GM12872 (cell line): ENCODE measurements at regions not wholly inside any gene's neighbourhood (a gene's known extent, or its start where the extent isn't known, plus 50 kb on each side); places are given as distances from the start of the nearest gene placed in this dataset.

Experiments
- TF ChIP-seq, protein P1 (sequence below): IDR thresholded peaks from 3 replicates; pipeline ENCODE4 v1.5.1; 2011; ENCODE audit warnings: low read depth, mild to moderate bottlenecking, low read length, moderate library complexity; ENCODE audit not compliant: insufficient read depth

DNA sequence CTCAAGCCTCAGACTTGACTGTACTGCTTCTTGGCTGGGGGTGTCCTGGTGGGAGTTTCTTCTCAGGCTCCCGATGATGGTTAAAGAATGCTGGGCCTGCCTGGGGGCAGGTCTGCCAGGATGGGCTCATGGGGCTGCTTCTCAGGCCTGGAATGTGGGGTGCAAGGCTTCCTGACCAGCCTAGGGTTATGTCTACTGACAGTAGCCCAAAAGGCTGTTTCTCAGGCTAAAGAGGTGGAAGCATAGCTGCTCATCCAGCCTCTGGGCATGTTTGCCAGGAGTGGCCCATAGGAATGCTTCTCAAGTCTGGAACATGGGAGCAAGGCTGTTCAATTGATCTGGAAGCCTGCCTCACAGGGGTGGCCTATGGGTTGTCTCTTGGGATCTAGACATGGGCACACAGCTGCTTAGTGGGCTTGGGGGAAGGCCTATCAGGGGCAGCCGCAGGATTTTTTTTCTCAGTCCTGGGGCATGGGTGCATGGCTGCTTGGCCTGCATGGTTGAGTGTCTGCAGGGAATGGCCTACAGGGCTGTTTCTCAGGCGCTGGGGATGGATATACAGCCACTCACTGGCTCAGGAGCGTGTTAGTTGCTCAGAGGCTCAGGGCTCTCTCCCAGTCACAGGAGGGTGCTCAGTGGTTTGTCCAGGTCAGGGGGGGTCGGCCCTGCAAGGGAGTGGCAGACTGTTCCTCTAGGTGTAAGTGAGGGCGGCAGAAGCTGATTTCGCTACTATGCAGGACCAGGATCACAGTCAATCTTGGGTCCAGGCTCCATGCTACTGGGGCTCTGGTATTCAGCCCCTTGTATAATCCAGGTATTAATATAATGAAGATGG is 617.3 kb upstream of the REG3G start:
- TF ChIP-seq, protein P1, sequence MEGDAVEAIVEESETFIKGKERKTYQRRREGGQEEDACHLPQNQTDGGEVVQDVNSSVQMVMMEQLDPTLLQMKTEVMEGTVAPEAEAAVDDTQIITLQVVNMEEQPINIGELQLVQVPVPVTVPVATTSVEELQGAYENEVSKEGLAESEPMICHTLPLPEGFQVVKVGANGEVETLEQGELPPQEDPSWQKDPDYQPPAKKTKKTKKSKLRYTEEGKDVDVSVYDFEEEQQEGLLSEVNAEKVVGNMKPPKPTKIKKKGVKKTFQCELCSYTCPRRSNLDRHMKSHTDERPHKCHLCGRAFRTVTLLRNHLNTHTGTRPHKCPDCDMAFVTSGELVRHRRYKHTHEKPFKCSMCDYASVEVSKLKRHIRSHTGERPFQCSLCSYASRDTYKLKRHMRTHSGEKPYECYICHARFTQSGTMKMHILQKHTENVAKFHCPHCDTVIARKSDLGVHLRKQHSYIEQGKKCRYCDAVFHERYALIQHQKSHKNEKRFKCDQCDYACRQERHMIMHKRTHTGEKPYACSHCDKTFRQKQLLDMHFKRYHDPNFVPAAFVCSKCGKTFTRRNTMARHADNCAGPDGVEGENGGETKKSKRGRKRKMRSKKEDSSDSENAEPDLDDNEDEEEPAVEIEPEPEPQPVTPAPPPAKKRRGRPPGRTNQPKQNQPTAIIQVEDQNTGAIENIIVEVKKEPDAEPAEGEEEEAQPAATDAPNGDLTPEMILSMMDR: no peak

DNA sequence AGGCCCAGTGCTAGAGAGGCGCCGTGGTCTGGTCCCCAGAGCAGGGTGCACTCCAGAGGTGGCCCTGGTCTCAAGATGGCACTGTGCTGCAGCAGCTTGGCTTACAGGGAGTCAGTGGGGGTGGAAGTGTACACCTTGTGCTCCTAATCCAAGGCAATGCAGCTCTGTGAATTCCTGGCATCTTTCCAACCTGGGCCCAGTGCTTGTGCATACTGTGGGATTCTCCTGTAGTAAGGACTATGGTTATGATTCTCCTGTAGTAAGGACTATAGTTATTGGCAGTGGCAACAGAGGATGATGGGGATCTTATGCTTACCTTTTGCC is 616.7 kb upstream of the REG3G start:
- TF ChIP-seq, protein P1: no peak

DNA sequence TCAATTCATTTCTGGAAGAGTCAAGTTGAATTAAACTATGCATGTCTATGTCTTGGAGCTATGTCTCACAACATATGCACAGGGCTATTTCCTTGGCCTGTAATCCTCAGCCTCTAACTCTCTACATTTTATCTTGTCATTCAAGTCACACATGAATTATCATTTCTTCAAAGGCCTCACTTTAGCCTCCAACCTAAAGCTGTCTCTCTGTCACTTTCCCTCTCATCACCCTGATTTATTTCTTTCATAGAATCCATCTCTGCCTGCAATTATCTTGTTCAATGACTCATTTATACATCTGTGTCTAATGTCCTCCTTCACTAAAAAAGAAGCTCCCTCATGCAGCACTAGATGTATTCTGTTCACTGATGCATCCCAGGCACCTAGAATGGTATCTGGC is 614.2 kb upstream of the REG3G start:
- TF ChIP-seq, protein P1: no peak

DNA sequence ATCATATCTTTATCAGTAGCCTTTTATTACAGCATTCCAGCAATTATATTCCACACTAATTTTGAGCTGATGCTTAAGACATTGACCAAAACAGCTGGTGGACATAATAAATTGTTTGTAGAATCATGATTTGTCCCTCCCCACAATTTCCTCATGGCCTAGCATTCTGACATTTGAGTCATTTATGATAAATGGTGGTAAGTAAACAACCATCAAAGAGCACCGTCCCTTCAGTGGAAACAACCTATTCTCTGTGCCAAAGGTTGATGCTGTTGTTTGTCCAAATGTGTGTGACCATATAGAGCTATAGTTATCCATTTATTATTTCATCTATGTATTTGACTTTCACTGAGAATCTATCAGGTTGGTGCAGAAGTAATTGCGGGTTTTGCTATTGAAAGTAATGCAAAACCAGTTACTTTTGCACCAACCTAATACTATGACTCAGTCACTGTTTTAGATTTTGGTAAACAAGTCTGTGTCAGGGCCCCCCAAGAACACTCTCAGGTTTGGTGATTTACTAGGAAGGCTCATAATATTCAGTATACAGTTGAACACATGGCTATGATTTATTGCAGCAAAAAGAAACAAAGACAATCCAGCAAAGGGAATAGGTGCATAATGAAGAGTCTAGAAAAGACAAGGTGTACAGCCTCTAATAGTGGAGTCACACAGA is 608.7 kb upstream of the REG3G start:
- TF ChIP-seq, protein P1: no peak

DNA sequence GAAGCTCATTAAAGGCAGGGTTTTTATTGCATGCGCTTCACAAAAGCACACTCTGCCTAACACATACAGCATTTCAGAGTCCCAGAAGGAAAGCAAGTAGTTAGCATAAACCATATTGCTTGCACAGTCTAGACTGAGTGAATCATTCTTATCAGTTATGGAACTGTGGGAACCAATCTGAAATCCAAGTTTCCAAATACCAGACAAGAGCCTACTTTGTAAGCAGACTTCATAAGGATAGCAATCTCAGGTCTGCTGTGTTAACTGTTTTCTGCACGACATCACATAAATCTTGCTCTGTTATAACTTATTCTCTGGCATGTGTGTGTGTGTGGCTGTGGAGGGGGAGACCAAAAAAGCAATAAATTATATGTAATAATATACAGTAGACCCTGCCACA is 608.1 kb upstream of the REG3G start:
- TF ChIP-seq, protein P1: no peak

DNA sequence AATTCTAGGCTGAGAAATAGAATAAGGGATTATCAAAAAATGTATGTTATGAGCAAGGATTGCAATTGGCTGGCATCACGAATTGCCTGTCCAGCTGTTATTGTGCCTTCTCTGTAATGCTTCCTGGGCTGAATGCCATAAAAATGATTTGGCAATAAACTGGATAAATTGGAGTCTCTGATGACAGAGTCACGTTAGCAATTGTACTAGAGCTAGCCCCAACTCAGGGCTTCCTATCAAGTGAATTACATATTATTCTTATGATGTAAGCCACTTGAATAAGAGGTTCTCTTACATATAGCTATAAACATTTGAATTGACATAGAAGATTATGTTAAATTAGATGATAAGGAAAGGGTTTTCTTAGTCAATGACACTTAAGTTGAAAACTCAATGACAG is 607.5 kb upstream of the REG3G start:
- TF ChIP-seq, protein P1: no peak

DNA sequence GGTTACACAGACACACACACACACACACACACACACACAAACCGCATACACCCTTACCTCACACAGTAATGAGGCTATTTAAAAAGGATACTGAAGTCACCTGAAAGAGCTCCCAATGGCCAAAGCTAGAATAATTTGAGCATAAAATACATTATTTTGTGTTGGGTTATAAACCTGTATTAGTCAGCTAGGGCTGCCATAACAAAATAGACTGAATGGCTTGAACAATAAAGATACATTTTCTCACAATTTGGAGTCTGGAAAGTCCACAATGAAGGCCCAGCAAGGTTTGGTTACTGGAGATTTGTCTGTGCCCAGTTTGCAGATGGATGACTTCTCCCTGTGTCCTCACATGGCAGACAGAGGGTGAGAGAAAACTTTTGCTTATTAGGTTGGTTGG is 605.4 kb upstream of the REG3G start:
- TF ChIP-seq, protein P1: no peak
